ENCODE measurements at regions not wholly inside any gene's neighbourhood (a gene's known extent, or its start where the extent isn't known, plus 50 kb on each side); places are given as distances from the start of the nearest gene placed in this dataset.

GRCh38 chr2:172333235-172333977 is 94.0 kb upstream of the ITGA6 start:
- no peak for DNase-seq

DNA sequence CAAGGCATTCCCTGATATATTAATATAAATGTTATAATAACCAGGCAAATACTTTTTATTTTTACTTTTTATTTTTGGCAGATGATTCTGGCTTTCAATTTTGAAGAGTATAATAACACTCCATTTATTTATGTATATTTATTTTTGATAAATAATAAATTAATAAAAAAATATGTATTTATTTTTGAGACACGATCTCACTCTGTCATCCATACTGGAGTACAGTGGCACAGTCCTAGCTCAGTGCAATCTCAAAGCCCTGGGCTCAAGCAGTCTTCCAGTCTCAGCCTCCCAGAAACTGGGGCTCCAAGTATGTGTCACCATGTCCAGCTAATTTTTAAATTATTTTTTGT is 93.4 kb upstream of the ITGA6 start:
- no peak for DNase-seq

GRCh38 chr2:172334988-172335387 is 92.4 kb upstream of the ITGA6 start:
- no peak for DNase-seq

- DNase-seq, result no peak
Measured at GRCh38 chr2:172335736-172336135, 91.7 kb upstream of the ITGA6 start.

DNA sequence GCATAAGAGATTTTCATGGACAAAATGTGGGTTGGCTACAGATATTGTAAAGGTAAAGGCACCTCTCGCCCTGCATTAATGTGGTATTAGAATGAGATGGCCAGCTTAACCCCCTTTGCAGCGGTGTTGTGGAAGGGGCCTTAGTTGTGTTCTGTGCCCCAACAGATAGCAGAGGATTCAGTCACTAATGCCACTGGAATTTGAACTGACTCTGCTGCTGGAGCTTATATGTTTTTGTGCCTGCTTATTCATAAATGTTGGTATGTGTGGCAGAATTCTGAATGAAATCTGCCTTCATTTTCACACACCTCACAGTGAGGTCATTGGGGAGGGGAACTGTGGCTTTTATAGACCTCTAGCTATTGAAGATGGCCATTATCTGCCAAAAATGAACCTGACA is 90.7 kb upstream of the ITGA6 start:
- DNase-seq, result no peak

- no peak for DNase-seq
Measured at GRCh38 chr2:172339371-172340010, 87.9 kb upstream of the ITGA6 start.

GRCh38 chr2:172340394-172340793 is 87.0 kb upstream of the ITGA6 start:
- no peak for DNase-seq

- no peak for DNase-seq
Measured at GRCh38 chr2:172342078-172342477, 85.3 kb upstream of the ITGA6 start.

- no peak for DNase-seq
Measured at GRCh38 chr2:172342611-172343010, 84.8 kb upstream of the ITGA6 start.

DNA sequence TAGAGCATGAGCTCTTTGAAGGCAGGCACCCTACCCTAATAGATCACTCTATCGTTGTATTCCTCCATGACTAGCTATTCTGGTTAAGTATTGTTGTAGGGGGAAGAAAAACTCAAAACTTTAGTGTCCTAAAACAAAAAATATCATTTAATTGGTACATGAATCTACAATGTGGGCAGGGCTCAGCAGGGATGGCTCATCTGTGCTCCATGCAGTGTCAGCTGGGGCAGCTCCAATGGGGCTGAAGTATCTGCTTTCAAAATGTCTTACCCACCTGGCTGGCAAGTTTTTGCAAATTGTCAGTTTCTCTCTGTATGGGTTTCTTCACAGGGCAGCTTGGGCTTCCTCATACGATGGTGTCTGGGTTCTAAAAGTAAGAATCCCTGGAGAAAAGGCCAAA is 83.2 kb upstream of the ITGA6 start:
- DNase-seq, result no peak

DNA sequence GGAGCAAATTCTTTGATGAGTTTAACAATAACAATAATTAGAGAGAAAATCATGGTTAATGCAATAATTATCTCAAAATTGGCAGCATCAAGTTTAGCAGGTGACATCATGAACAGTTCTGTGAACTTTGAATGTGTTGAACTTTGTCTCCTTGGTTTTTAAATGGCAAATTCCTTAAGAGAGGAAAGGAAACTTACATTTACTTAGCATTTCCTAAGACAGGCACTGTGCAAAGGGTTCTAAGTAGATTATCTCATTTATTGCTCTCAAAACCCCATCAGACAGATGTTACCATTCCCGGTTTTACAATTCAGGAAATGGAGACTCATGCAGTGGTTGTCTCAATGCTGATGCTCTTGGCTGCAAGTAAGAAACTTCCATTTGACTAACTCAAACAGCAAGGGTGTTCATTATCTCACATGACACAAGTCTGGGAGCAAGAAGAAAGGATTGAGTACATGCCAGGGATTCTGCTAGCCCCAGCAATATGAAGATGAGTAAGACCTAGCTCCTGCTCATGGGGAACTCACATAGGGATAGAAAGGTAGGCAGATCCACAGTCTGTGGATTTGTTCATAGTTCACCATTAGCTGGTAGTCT is 81.3 kb upstream of the ITGA6 start:
- no peak for DNase-seq

- no peak for DNase-seq
Measured at GRCh38 chr2:172348555-172349288, 78.7 kb upstream of the ITGA6 start.

DNA sequence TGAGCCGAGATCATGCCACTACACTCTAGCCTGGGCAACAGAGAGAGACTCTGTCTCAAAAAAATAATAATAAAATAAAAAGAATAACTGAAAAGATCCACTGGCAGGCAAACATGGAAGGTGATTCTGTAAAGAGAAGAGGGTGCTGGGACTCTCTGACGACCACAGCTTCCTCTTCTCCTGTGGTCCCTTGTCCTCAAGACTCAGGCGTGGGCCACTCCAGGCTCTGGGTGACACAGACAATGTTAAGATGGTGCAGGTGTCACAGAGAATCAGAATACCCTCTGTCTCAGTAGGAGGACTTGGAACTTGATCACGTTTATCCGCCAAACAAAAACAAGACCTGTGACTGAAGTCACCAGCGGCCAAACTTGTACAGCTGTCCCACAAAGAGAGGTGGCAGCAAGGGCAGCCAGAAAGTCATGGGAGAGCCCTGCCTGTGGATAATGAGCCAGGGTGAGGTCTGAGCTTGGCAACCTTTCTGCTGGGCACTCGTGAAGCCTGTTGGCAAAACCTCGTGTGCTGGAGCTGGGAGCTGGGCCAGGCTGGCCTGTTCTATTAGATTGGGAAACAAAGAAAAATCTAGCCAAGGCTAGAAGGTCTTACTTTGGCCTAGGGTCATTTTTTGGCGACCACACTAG is 76.4 kb upstream of the ITGA6 start:
- no peak for DNase-seq

DNA sequence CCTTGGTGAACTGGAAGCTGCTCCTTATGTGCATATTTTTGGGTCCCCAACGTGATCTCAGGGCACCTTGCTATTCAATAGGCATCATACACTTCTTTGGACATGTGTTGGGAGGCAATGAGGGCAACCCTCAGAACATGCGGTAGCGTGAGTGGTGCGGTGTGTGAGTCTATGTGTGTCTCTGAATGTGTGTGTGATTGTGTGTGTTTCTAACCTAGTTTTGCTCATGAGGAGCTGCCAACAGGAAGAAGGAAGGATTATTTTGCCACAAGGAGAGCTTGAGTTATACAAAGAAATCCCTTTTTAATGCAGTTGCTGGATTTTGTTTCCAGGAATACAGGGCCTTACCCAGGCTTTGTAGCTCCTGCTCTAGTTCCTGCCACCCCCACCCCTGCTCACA is 75.8 kb upstream of the ITGA6 start:
- DNase-seq, result no peak

DNA sequence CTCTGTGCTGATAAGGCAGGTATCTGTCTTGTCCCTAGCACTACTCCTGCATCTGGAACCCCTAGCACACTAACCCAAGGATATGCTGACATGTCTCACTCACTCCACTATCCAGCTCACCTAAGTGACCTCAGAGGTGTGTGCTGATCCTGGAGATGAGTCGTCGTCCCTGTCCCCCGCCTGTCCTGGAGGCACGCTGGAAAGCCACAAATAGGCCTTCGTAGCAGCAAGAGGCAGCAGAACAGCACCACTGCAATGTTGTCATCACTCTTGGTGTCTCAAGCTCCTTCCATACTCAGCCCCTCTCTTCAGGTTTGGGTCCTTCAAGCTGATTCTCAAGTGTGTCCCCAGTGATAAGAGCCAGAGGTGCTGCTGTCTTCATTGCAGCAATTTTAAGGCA is 73.0 kb upstream of the ITGA6 start:
- no peak for DNase-seq

GRCh38 chr2:172357442-172357841 is 69.9 kb upstream of the ITGA6 start:
- no peak for DNase-seq

- DNase-seq, result no peak
Measured at GRCh38 chr2:172358691-172359556, 68.5 kb upstream of the ITGA6 start.

GRCh38 chr2:172361360-172361759 is 66.0 kb upstream of the ITGA6 start:
- DNase-seq, result no peak

DNA sequence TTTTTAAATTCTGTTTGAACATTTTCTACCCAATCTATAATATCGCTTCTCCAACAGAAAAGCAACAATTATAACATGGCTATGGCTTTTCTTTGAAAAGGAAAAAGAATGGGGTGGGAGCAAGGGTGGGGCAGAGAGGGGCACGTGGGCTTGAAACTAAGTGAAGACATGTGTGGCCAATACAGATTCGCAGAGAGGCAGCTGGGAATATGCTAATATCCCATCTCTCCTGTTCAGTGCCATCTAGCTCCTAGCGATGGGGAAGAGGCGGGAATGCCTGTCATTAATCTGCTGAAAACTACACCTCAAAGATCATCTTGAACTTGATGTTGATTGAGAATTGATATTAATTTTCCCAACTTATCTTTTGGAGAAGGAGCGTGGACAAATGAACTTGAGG is 65.5 kb upstream of the ITGA6 start:
- DNase-seq, result no peak

DNA sequence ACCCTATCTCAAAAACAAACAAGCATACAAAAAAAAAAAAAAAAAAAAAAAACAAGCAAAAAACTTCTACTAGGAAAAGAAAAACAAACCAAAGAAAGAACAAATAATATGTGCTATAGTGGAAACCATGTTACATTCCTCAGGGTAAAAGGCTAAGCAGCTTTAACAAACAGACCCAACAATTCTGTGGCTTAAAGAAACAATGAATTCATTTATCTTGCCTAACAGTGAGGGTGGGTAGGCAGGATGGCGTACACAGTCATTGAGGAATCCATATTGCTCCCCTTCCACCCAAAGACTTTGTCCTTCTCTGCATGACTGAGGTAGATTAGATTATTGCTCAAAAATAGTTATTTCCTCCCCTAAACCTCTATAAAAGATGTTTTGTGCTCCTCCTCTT is 63.1 kb upstream of the ITGA6 start:
- DNase-seq, result no peak

GRCh38 chr2:172366596-172367150 is 60.7 kb upstream of the ITGA6 start:
- no peak for DNase-seq
